WTC11 (cell line): ENCODE measurements at regions not wholly inside any gene's neighbourhood (a gene's known extent, or its start where the extent isn't known, plus 50 kb on each side); places are given as distances from the start of the nearest gene placed in this dataset.

Experiments used
- CTCF ChIP-seq: fragments of 200-600 bp; IDR thresholded peaks from 2 replicates; pipeline ENCODE4 v1.8.0; 2022; ENCODE audit warnings: antibody characterized with exemption
- EMX1 ChIP-seq: fragments of 250-450 bp; sonication (Bioruptor Pico); IDR thresholded peaks from 2 replicates; pipeline ENCODE4 v1.8.0; 2021; ENCODE audit warnings: mild to moderate bottlenecking
- FOXJ3 ChIP-seq: sonication (generic); formaldehyde crosslinking; IDR thresholded peaks from 2 replicates; pipeline ENCODE4 v1.9.0; 2021; ENCODE audit warnings: missing genetic modification reagents, mild to moderate bottlenecking, borderline replicate concordance
- OVOL2 ChIP-seq: fragments of 250-450 bp; sonication (Bioruptor Pico); IDR thresholded peaks from 2 replicates; pipeline ENCODE4 v1.9.0; 2021; ENCODE audit warnings: mild to moderate bottlenecking, borderline replicate concordance
- PRDM15 ChIP-seq: sonication (generic); formaldehyde crosslinking; IDR thresholded peaks from 2 replicates; pipeline ENCODE4 v1.8.0; 2022; ENCODE audit warnings: missing genetic modification reagents
- SMAD3 ChIP-seq: sonication (generic); formaldehyde crosslinking; IDR thresholded peaks from 2 replicates; pipeline ENCODE4 v1.8.0; 2022; ENCODE audit warnings: missing genetic modification reagents, mild to moderate bottlenecking, borderline replicate concordance
- ZNF512 ChIP-seq: sonication (generic); formaldehyde crosslinking; IDR thresholded peaks from 2 replicates; pipeline ENCODE4 v1.8.1; 2022; ENCODE audit warnings: missing genetic modification reagents, borderline replicate concordance
- ZNF532 ChIP-seq: fragments of 250-450 bp; sonication (Bioruptor Pico); IDR thresholded peaks from 2 replicates; pipeline ENCODE4 v1.9.0; 2021; ENCODE audit warnings: mild to moderate bottlenecking, borderline replicate concordance
- TF ChIP-seq, protein P1 (sequence below): sonication (generic); formaldehyde crosslinking; IDR thresholded peaks from 2 replicates; pipeline ENCODE4 v1.8.1; 2022; ENCODE audit warnings: low read depth, mild to moderate bottlenecking, moderate library complexity, missing genetic modification reagents, borderline replicate concordance
- TF ChIP-seq, protein P2 (sequence below): sonication (generic); formaldehyde crosslinking; conservative IDR thresholded peaks from 2 replicates; pipeline ENCODE4 v1.8.1; 2022; ENCODE audit warnings: mild to moderate bottlenecking, missing genetic modification reagents
- TF ChIP-seq, protein P3 (sequence below): sonication (generic); formaldehyde crosslinking; IDR thresholded peaks from 2 replicates; pipeline ENCODE4 v1.8.1; 2023; ENCODE audit warnings: mild to moderate bottlenecking, missing genetic modification reagents, moderate library complexity
- TF ChIP-seq, protein P4 (sequence below): sonication (generic); formaldehyde crosslinking; IDR thresholded peaks from 2 replicates; pipeline ENCODE4 v1.8.1; 2023; ENCODE audit warnings: mild to moderate bottlenecking, missing genetic modification reagents, moderate library complexity
- TF ChIP-seq, protein P5 (sequence below): sonication (generic); formaldehyde crosslinking; IDR thresholded peaks from 2 replicates; pipeline ENCODE4 v1.8.0; 2022; ENCODE audit warnings: mild to moderate bottlenecking, missing genetic modification reagents

DNA sequence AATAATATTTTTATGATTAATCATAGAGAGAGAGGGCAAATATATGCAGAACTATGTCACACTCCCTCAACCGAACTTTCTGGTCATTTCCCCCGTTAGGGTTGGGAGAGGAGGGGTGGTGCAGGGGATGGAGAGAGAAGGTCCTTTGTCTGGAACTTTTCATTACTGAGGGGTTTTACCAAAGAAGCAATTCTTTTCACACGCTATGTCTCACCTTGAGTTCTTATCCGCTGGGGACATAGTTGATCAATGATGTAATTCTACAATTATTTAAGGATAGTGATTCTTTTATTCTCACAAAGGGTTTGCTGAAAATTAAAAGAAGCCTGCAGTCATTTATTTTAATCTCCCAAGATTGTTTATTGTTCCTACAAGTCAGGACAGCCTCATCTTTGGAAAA is 98.3 kb upstream of the RUNX1 start:
- TF ChIP-seq SMAD3 (CRISPR knock-in tag) (no peak), ZNF512 (CRISPR knock-in tag) (no peak), CTCF (no peak), FOXJ3 (CRISPR knock-in tag) (no peak), OVOL2 (CRISPR knock-in tag) (no peak), ZNF532 (CRISPR knock-in tag) (no peak), PRDM15 (no peak), EMX1 (CRISPR knock-in tag) (no peak)
- TF ChIP-seq, protein P1, sequence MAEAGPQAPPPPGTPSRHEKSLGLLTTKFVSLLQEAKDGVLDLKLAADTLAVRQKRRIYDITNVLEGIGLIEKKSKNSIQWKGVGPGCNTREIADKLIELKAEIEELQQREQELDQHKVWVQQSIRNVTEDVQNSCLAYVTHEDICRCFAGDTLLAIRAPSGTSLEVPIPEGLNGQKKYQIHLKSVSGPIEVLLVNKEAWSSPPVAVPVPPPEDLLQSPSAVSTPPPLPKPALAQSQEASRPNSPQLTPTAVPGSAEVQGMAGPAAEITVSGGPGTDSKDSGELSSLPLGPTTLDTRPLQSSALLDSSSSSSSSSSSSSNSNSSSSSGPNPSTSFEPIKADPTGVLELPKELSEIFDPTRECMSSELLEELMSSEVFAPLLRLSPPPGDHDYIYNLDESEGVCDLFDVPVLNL (CRISPR knock-in tag), result no peak
- TF ChIP-seq, protein P2, sequence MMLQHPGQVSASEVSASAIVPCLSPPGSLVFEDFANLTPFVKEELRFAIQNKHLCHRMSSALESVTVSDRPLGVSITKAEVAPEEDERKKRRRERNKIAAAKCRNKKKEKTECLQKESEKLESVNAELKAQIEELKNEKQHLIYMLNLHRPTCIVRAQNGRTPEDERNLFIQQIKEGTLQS (CRISPR knock-in tag), result no peak
- TF ChIP-seq, protein P3, sequence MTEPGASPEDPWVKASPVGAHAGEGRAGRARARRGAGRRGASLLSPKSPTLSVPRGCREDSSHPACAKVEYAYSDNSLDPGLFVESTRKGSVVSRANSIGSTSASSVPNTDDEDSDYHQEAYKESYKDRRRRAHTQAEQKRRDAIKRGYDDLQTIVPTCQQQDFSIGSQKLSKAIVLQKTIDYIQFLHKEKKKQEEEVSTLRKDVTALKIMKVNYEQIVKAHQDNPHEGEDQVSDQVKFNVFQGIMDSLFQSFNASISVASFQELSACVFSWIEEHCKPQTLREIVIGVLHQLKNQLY, result no peak
- TF ChIP-seq, protein P4, sequence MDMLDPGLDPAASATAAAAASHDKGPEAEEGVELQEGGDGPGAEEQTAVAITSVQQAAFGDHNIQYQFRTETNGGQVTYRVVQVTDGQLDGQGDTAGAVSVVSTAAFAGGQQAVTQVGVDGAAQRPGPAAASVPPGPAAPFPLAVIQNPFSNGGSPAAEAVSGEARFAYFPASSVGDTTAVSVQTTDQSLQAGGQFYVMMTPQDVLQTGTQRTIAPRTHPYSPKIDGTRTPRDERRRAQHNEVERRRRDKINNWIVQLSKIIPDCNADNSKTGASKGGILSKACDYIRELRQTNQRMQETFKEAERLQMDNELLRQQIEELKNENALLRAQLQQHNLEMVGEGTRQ, result no peak
- TF ChIP-seq, protein P5, sequence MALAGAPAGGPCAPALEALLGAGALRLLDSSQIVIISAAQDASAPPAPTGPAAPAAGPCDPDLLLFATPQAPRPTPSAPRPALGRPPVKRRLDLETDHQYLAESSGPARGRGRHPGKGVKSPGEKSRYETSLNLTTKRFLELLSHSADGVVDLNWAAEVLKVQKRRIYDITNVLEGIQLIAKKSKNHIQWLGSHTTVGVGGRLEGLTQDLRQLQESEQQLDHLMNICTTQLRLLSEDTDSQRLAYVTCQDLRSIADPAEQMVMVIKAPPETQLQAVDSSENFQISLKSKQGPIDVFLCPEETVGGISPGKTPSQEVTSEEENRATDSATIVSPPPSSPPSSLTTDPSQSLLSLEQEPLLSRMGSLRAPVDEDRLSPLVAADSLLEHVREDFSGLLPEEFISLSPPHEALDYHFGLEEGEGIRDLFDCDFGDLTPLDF (CRISPR knock-in tag), result no peak
